ENCODE measurements at regions not wholly inside any gene's neighbourhood (a gene's known extent, or its start where the extent isn't known, plus 50 kb on each side); places are given as distances from the start of the nearest gene placed in this dataset.

GRCh38 chr12:124413401-124413800, 118.5 kb downstream of the RFLNA start:
- TF ChIP-seq SUZ12 (IDR thresholded peaks at IDR 0.05; ENCODE audit: extremely low read depth, insufficient read depth, insufficient read length) (no peak), YY1 (IDR thresholded peaks at IDR 0.05; ENCODE audit: insufficient read depth, insufficient read length) (no peak), ZNF274 (IDR thresholded peaks at IDR 0.05; ENCODE audit: low read depth, low read length) (no peak)
